ENCODE measurements at regions not wholly inside any gene's neighbourhood (a gene's known extent, or its start where the extent isn't known, plus 50 kb on each side); places are given as distances from the start of the nearest gene placed in this dataset.

- peaks cover 9% of the 10 kb centered on the region for H3K4me1 Mint-ChIP-seq
- no peaks in the 10 kb centered on the region for H3K27me3 Mint-ChIP-seq (ENCODE audit: low read depth)
- no peaks in the 10 kb centered on the region for H3K36me3 Mint-ChIP-seq (ENCODE audit: low read depth)
- TF ChIP-seq, protein P1, sequence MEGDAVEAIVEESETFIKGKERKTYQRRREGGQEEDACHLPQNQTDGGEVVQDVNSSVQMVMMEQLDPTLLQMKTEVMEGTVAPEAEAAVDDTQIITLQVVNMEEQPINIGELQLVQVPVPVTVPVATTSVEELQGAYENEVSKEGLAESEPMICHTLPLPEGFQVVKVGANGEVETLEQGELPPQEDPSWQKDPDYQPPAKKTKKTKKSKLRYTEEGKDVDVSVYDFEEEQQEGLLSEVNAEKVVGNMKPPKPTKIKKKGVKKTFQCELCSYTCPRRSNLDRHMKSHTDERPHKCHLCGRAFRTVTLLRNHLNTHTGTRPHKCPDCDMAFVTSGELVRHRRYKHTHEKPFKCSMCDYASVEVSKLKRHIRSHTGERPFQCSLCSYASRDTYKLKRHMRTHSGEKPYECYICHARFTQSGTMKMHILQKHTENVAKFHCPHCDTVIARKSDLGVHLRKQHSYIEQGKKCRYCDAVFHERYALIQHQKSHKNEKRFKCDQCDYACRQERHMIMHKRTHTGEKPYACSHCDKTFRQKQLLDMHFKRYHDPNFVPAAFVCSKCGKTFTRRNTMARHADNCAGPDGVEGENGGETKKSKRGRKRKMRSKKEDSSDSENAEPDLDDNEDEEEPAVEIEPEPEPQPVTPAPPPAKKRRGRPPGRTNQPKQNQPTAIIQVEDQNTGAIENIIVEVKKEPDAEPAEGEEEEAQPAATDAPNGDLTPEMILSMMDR (conservative IDR thresholded peaks at IDR 0.05) = no peak
- no peak overlapping the region for H3K27ac Mint-ChIP-seq (ENCODE audit: unreplicated experiment)
- no peaks in the 10 kb centered on the region for H3K9me3 Mint-ChIP-seq
- no peak for DNase-seq (ENCODE audit: low read depth, low spot score)
- H3K4me3 Mint-ChIP-seq = no peak overlapping the region
Observed at GRCh38 chr13:71935166-71935840, 68.3 kb upstream of the DACH1 start.

GRCh38 chr13:71924931-71925330, 57.9 kb upstream of the DACH1 start:
- no peak overlapping the region for H3K4me3 Mint-ChIP-seq
- peaks cover 6% of the 10 kb centered on the region for H3K4me1 Mint-ChIP-seq
- no peak for DNase-seq (ENCODE audit: low read depth, low spot score)
- no peaks in the 10 kb centered on the region for H3K36me3 Mint-ChIP-seq (ENCODE audit: low read depth)
- peaks cover 4% of the 10 kb centered on the region for H3K9me3 Mint-ChIP-seq
- H3K27ac Mint-ChIP-seq (ENCODE audit: unreplicated experiment) = no peak overlapping the region
- TF ChIP-seq, protein P1 (conservative IDR thresholded peaks at IDR 0.05) = no peak
- no peaks in the 10 kb centered on the region for H3K27me3 Mint-ChIP-seq (ENCODE audit: low read depth)

DNA sequence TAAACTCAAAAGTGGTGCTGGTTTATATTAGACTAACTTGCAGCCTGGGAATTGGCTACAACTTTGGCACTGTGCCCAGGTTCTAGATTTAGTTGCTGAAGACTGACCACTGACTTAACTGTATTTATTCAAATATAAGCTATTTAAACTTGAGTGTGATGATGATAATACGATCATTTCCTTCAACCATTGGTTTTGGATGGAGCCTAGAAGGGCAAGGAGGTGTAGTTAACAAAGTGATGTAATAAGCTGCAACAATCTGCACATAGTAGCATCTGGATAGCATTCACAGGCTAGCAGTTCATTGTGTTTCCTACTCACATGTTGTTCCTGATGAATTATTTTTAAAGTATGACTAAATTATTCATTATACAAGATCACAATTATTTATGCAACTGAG, 55.2 kb upstream of the DACH1 start:
- TF ChIP-seq, protein P1 (conservative IDR thresholded peaks at IDR 0.05) = no peak
- DNase-seq (ENCODE audit: low read depth, low spot score) = no peak
- Mint-ChIP-seq H3K27ac (ENCODE audit: unreplicated experiment) (no peak overlapping the region), H3K36me3 (ENCODE audit: low read depth) (no peaks in the 10 kb centered on the region), H3K9me3 (no peaks in the 10 kb centered on the region), H3K27me3 (ENCODE audit: low read depth) (no peaks in the 10 kb centered on the region), H3K4me1 (no peaks in the 10 kb centered on the region), H3K4me3 (no peak overlapping the region)
